ENCODE measurements at regions not wholly inside any gene's neighbourhood (a gene's known extent, or its start where the extent isn't known, plus 50 kb on each side); places are given as distances from the start of the nearest gene placed in this dataset.

DNA sequence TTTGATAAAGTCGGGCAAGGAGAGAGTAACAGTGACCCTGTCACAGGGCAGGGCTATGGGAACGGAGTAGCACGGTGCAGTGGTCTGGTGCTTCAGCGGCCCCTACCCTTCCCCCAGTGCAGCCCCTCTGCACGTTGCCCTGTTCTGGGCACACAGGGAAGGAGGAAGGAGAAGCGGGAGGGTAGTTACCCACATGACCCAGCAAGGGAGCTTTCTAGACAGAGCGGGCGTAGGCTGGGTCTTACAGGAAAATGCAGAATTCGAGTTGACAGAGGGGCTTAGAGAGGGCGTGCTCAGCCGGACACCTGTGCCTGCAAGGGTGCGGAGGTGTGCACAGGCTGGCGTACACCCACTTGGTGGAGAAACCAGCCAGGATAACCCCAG lies 341.2 kb downstream of the NPHP4 start:
- TF ChIP-seq, protein P1, sequence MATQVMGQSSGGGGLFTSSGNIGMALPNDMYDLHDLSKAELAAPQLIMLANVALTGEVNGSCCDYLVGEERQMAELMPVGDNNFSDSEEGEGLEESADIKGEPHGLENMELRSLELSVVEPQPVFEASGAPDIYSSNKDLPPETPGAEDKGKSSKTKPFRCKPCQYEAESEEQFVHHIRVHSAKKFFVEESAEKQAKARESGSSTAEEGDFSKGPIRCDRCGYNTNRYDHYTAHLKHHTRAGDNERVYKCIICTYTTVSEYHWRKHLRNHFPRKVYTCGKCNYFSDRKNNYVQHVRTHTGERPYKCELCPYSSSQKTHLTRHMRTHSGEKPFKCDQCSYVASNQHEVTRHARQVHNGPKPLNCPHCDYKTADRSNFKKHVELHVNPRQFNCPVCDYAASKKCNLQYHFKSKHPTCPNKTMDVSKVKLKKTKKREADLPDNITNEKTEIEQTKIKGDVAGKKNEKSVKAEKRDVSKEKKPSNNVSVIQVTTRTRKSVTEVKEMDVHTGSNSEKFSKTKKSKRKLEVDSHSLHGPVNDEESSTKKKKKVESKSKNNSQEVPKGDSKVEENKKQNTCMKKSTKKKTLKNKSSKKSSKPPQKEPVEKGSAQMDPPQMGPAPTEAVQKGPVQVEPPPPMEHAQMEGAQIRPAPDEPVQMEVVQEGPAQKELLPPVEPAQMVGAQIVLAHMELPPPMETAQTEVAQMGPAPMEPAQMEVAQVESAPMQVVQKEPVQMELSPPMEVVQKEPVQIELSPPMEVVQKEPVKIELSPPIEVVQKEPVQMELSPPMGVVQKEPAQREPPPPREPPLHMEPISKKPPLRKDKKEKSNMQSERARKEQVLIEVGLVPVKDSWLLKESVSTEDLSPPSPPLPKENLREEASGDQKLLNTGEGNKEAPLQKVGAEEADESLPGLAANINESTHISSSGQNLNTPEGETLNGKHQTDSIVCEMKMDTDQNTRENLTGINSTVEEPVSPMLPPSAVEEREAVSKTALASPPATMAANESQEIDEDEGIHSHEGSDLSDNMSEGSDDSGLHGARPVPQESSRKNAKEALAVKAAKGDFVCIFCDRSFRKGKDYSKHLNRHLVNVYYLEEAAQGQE (IDR thresholded peaks at IDR 0.05; ENCODE audit: insufficient read depth in 1 of 2, low read depth in 2 of 2, low read length in 2 of 2): no peak
- no peak for TF ChIP-seq POLR2AphosphoS5 (IDR thresholded peaks at IDR 0.05; ENCODE audit: low read depth, low read length)
- no peak for TF ChIP-seq FOXP2 (optimal IDR thresholded peaks at IDR 0.05; ENCODE audit: borderline replicate concordance, extremely low read depth, extremely low read length, insufficient read depth)
- TF ChIP-seq SIN3A (IDR thresholded peaks at IDR 0.05; ENCODE audit: borderline replicate concordance, insufficient read depth, low read length): no peak
- TF ChIP-seq TAF1 (IDR thresholded peaks at IDR 0.05; ENCODE audit: borderline replicate concordance, insufficient read depth, low read length): no peak

DNA sequence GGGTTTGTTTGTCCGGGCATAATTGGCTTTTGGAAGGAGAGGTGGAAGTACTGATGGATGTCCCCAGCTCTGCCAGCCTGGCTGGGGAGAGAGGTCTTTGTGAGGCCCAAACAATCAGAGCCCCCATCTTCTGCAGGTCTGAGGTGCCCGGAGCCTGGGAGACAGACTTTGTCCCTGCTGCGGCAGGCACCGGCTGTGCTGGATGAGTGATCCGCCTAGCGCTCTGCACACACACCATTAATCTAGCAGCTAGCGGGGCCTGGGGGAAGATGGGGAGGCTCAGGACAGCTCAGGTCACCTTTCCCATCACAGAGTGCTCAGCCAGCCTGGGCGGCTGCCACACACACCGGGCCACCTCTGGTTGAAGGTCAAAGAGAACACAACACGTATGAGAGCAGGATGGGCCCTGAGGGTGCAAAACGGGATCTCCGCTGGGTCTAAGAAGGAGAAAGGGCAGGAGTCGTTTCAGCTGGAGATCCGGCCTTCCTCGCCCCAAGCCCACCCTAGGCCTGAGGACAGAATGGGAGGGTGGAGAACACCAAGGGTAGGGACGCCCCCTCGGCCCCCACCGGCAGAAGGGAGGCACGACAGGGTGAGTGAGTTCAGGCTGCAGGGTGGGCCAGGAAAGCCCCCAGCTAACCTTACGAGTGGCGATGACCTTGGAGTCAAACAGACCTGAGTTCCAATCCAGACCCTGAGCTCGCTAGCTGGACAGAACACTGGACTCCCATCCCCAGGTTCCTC lies 341.8 kb downstream of the NPHP4 start:
- TF ChIP-seq POLR2AphosphoS5 (IDR thresholded peaks at IDR 0.05; ENCODE audit: low read depth, low read length) (no peak), TAF1 (IDR thresholded peaks at IDR 0.05; ENCODE audit: borderline replicate concordance, insufficient read depth, low read length) (no peak), FOXP2 (optimal IDR thresholded peaks at IDR 0.05; ENCODE audit: borderline replicate concordance, extremely low read depth, extremely low read length, insufficient read depth) (no peak), SIN3A (IDR thresholded peaks at IDR 0.05; ENCODE audit: borderline replicate concordance, insufficient read depth, low read length) (no peak)
- TF ChIP-seq, protein P1 (IDR thresholded peaks at IDR 0.05; ENCODE audit: insufficient read depth in 1 of 2, low read depth in 2 of 2, low read length in 2 of 2): no peak

DNA sequence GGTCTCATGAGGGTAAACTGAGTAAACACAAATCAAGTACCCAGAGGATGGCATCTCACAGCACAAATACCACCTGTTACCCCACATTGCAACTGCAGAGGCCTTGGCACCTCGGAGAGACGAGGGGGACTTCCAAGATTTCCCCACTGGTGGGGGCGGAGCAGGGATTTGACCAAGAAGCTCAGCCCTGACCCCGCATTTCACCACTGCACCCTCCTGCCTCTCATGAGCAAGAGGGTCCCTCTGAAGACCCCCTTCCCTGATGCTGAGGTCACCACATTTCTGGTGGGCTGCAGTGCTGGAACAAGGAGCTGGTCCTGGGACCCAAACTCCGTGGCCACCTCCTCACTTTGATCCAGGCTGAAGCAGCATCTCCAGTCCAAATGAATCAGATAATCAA lies 342.4 kb downstream of the NPHP4 start:
- no peak for TF ChIP-seq TAF1 (IDR thresholded peaks at IDR 0.05; ENCODE audit: borderline replicate concordance, insufficient read depth, low read length)
- TF ChIP-seq FOXP2 (optimal IDR thresholded peaks at IDR 0.05; ENCODE audit: borderline replicate concordance, extremely low read depth, extremely low read length, insufficient read depth): no peak
- TF ChIP-seq, protein P1 (IDR thresholded peaks at IDR 0.05; ENCODE audit: insufficient read depth in 1 of 2, low read depth in 2 of 2, low read length in 2 of 2): no peak
- TF ChIP-seq SIN3A (IDR thresholded peaks at IDR 0.05; ENCODE audit: borderline replicate concordance, insufficient read depth, low read length): no peak
- no peak for TF ChIP-seq POLR2AphosphoS5 (IDR thresholded peaks at IDR 0.05; ENCODE audit: low read depth, low read length)

DNA sequence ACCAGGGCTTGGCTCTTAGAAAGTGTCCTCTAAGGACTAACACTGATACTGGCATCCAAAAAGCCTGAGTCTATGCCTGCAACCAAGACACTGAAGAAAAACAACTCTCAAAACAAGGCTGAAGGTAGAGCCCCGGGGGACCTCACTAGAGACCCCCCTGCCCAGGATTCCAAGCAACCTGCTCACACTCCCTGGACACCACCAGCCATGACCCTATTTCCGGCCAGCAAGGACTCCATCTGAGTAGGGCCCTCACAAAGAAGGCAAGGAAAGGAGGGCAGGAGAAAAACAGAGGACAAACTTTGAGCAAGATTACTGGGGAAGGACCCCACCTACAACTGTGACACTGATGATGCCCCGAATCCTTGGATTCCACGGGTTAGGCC lies 343.1 kb downstream of the NPHP4 start:
- TF ChIP-seq, protein P1 (IDR thresholded peaks at IDR 0.05; ENCODE audit: insufficient read depth in 1 of 2, low read depth in 2 of 2, low read length in 2 of 2): no peak
- TF ChIP-seq POLR2AphosphoS5 (IDR thresholded peaks at IDR 0.05; ENCODE audit: low read depth, low read length) (no peak), FOXP2 (optimal IDR thresholded peaks at IDR 0.05; ENCODE audit: borderline replicate concordance, extremely low read depth, extremely low read length, insufficient read depth) (no peak), SIN3A (IDR thresholded peaks at IDR 0.05; ENCODE audit: borderline replicate concordance, insufficient read depth, low read length) (no peak), TAF1 (IDR thresholded peaks at IDR 0.05; ENCODE audit: borderline replicate concordance, insufficient read depth, low read length) (no peak)

Measured in PFSK-1 (cell line).